PC-9 (cell line): ENCODE measurements at regions not wholly inside any gene's neighbourhood (a gene's known extent, or its start where the extent isn't known, plus 50 kb on each side); places are given as distances from the start of the nearest gene placed in this dataset.

ENCODE experiments used
- CTCF ChIP-seq: fragments of 200-600 bp; sonication (generic); conservative IDR thresholded peaks from 2 replicates; pipeline ENCODE4 v1.6.1; 2017; ENCODE audit warnings: mixed run types, antibody characterized with exemption, mild to moderate bottlenecking, moderate library complexity
- EZH2 ChIP-seq: fragments of 200-600 bp; sonication (generic); IDR thresholded peaks from 2 replicates; pipeline ENCODE4 v1.8.0; 2017; ENCODE audit warnings: antibody characterized with exemption, low read depth

DNA sequence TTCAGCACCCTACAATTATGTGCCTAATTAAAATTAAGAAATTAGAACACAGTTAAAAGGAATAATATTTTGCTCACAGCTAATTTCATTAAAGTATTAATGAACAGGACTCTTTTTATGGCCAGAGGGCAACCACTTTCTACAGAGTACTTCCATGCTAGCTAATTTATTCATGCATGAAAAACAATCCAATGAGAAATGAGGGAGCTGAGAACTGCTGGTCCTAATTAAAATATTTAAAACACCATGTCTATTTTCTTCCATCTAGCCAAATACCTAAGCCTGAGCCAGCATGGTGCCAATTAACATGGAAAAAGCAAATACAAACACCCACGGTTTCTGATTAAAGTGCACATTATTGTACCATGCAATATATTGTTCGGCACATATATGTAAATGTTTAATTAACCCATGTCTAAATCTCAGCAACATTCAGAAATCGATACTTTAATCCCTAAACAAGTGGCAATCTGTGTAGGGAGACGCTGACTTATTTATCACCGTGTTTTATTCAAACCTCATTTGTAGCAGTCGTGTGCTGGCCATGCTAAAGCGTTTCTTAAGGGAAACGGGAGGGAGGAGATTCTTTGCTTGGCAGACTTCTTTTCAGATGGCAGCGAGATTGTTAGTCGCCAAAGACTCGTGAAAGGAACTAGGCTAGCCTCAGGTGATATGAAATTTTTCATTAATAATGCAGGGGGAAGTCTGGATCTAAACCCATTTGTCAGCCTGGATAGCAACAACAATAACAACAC is 193.5 kb downstream of the ANXA2 start:
- no peak for TF ChIP-seq CTCF
- no peak for TF ChIP-seq EZH2
